Smooth muscle cell (in vitro differentiated cells): ENCODE measurements at regions not wholly inside any gene's neighbourhood (a gene's known extent, or its start where the extent isn't known, plus 50 kb on each side); places are given as distances from the start of the nearest gene placed in this dataset.

Source experiments
- DNase-seq: peaks from one replicate; lab custom pipeline; 2025; ENCODE audit not compliant: unreplicated experiment; lab: John Stamatoyannopoulos, UW
- H2AFZ ChIP-seq: fragments of 200-600 bp; sonication (generic); 2 replicates; pipeline ENCODE4 v1.6.0; 2016; ENCODE audit warnings: antibody characterized with exemption, low read depth, mild to moderate bottlenecking
- H3F3A ChIP-seq: fragments of 200-600 bp; sonication (generic); 2 replicates; pipeline ENCODE4 v1.6.0; 2017; ENCODE audit warnings: antibody characterized with exemption, low read depth
- H3K27ac ChIP-seq: fragments of 200-600 bp; sonication (generic); 2 replicates; pipeline ENCODE4 v1.5.1; 2016; ENCODE audit warnings: low read depth, mild to moderate bottlenecking
- H3K27me3 ChIP-seq: fragments of 200-600 bp; sonication (generic); 2 replicates; pipeline ENCODE4 v1.6.1; 2016; ENCODE audit warnings: low read depth, mild to moderate bottlenecking
- H3K36me3 ChIP-seq: fragments of 200-600 bp; sonication (generic); 2 replicates; pipeline ENCODE4 v1.5.1; 2016; ENCODE audit warnings: low read depth
- H3K4me1 ChIP-seq: fragments of 200-600 bp; sonication (generic); 2 replicates; pipeline ENCODE4 v1.5.1; 2016; ENCODE audit warnings: low read depth
- H3K4me2 ChIP-seq: fragments of 200-600 bp; sonication (generic); 2 replicates; pipeline ENCODE4 v1.6.0; 2016; ENCODE audit warnings: mild to moderate bottlenecking
- H3K4me3 ChIP-seq: fragments of 200-600 bp; sonication (generic); 2 replicates; pipeline ENCODE4 v1.5.1; 2016; ENCODE audit warnings: mild to moderate bottlenecking
- H3K79me2 ChIP-seq: fragments of 200-600 bp; sonication (generic); 2 replicates; pipeline ENCODE4 v1.6.0; 2016; ENCODE audit warnings: low read depth, mild to moderate bottlenecking
- H3K9ac ChIP-seq: fragments of 200-600 bp; sonication (generic); 2 replicates; pipeline ENCODE4 v1.6.0; 2016; ENCODE audit warnings: low read depth
- H3K9me3 ChIP-seq: fragments of 200-600 bp; sonication (generic); replicated peaks from 2 replicates; pipeline ENCODE4 v1.5.1; 2016; ENCODE audit warnings: low read depth
- H4K20me1 ChIP-seq: fragments of 200-600 bp; sonication (generic); 2 replicates; pipeline ENCODE4 v1.6.0; 2016; ENCODE audit warnings: low read depth
- WGBS: methylation state at CpG from one replicate; pipeline ENCODE4 v1.1.7; 2016; ENCODE audit warnings: low lambda C conversion rate; 5-methylcytosine and 5-hydroxymethylcytosine counted together
- TF ChIP-seq, protein P1 (sequence below): fragments of 200-600 bp; sonication (generic); IDR thresholded peaks from 2 replicates; pipeline ENCODE4 v1.5.1; 2017; ENCODE audit warnings: borderline replicate concordance, mild to moderate bottlenecking, antibody characterized with exemption; ENCODE audit not compliant: insufficient read depth, poor library complexity, severe bottlenecking

DNA sequence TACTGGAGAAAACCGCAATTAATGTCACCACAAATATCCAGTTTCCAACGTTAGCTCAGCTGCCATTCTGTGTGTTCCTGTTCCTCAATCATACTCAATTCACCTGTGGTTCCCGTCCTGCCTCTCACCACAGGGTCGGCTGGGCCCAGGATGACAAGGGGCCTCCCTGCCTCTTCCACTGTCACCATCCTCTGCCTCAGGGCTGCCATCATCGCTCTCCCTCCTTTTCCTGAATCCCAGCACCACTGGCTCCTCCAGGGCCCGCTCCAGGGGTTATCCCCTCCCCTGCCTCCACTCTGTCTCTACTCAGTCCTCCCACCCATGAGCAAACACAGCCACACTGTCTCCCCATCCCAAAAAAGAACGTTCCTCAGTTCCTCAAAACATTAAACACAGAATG lies 170.9 kb upstream of the NSMCE3 start:
- Histone ChIP-seq H2AFZ (no peak overlapping the region), H3K4me3 (no peak overlapping the region), H3K27me3 (no peaks in the 10 kb centered on the region), H3K4me1 (no peaks in the 10 kb centered on the region), H3K79me2 (no peaks in the 10 kb centered on the region), H3F3A (no peaks in the 10 kb centered on the region), H3K36me3 (no peaks in the 10 kb centered on the region), H3K9ac (no peak overlapping the region), H4K20me1 (no peaks in the 10 kb centered on the region), H3K4me2 (no peak overlapping the region), H3K9me3 (no peaks in the 10 kb centered on the region), H3K27ac (no peak overlapping the region)
- no peak for DNase-seq
- TF ChIP-seq, protein P1, sequence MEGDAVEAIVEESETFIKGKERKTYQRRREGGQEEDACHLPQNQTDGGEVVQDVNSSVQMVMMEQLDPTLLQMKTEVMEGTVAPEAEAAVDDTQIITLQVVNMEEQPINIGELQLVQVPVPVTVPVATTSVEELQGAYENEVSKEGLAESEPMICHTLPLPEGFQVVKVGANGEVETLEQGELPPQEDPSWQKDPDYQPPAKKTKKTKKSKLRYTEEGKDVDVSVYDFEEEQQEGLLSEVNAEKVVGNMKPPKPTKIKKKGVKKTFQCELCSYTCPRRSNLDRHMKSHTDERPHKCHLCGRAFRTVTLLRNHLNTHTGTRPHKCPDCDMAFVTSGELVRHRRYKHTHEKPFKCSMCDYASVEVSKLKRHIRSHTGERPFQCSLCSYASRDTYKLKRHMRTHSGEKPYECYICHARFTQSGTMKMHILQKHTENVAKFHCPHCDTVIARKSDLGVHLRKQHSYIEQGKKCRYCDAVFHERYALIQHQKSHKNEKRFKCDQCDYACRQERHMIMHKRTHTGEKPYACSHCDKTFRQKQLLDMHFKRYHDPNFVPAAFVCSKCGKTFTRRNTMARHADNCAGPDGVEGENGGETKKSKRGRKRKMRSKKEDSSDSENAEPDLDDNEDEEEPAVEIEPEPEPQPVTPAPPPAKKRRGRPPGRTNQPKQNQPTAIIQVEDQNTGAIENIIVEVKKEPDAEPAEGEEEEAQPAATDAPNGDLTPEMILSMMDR, result no peak
- 94% methylated on average over 7 of the region's 7 CpGs for WGBS

DNA sequence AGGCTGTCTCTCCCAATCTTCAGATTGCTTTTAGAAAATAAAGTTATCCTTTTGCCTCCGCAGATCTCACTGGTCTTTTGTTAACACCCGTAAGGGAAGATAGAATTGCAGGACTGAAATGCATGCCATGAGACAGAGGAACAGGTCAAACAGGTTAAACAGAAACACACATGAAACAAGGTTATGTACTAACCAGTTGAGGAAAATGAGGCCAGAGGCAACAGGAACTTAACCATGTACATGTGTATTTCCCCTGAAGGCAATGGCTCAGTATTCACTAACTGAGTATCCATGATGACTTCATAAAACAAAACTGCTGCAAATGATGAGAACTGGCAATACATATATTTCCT lies 169.1 kb upstream of the NSMCE3 start:
- Histone ChIP-seq H3K4me2 (no peak overlapping the region), H3K9me3 (no peaks in the 10 kb centered on the region), H2AFZ (no peak overlapping the region), H3K27ac (peak overlapping the region; percentile 77), H3K4me3 (no peak overlapping the region), H3K79me2 (no peaks in the 10 kb centered on the region), H3F3A (no peaks in the 10 kb centered on the region), H3K9ac (no peak overlapping the region), H3K27me3 (no peaks in the 10 kb centered on the region), H3K4me1 (no peaks in the 10 kb centered on the region), H4K20me1 (no peaks in the 10 kb centered on the region), H3K36me3 (no peaks in the 10 kb centered on the region)
- 76% methylated on average over 2 of the region's 2 CpGs for WGBS
- DNase-seq, result no peak
- TF ChIP-seq, protein P1, result no peak

DNA sequence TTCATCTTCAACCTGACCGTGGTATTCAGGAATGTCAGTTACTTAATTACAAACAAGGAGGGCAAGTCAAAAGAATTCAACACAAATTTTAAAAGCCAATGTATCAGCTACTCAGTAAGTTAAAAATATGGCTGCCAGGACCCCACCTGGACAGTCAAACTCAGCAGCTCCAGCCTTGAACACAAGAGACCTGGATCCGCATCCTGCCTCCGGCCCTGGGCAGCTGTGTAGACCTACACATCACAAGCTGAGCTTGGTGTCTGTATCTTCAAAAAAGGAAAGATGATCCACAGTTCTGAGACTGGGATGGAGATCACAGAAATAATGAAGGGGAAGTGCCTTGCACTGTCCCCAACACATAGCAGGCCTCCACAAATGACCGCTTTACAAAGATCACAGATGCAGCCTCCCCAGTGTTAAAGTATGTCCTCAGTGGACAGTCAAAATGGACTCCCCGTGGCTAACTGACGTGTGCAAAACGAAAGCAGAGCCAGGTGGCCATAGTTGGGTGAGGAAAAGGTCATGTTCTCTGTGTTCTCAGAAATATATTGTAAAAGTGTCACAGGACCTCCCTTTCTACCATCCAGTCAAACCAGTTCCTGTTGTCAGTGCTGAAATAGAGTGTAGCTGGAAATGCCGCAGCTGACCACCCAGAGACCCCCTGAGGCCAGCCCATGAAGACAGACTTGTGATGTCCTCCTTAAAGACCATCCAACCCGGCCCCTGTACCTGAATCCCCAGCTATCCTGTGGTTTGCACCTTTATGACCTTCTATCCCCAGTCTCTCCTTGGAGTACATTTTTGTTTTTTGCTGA lies 168.5 kb upstream of the NSMCE3 start:
- TF ChIP-seq, protein P1, result no peak
- no peak for DNase-seq
- 77% methylated on average over 9 of the region's 9 CpGs for WGBS
- Histone ChIP-seq H3K4me1 (no peaks in the 10 kb centered on the region), H3K9ac (no peak overlapping the region), H3F3A (no peaks in the 10 kb centered on the region), H4K20me1 (no peaks in the 10 kb centered on the region), H3K4me2 (no peak overlapping the region), H3K27ac (peak overlapping the region; percentile 77), H3K36me3 (no peaks in the 10 kb centered on the region), H3K4me3 (no peak overlapping the region), H3K9me3 (no peaks in the 10 kb centered on the region), H3K27me3 (no peaks in the 10 kb centered on the region), H2AFZ (no peak overlapping the region), H3K79me2 (no peaks in the 10 kb centered on the region)

DNA sequence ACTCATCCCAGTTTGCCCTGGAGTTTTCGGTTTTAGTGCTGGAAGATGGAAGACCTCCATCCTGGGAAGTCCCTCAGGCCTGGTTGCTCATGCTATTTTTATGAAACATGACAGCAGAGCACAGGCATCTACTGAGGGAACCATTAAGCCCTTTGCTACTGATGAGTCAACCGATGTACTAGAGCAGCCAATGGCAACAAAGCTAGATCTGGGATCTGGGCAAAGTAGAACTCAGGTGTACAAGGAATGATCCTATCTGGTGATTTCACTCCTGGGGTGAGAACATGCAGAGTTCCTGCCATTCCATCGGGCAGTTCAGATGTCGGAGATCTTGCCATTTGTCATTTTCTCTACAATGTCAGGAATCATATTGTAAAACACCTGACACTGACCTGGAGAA lies 166.2 kb upstream of the NSMCE3 start:
- Histone ChIP-seq H3K4me2 (no peak overlapping the region), H4K20me1 (no peaks in the 10 kb centered on the region), H3K4me1 (no peaks in the 10 kb centered on the region), H2AFZ (no peak overlapping the region), H3K27me3 (no peaks in the 10 kb centered on the region), H3K36me3 (no peaks in the 10 kb centered on the region), H3K4me3 (no peak overlapping the region), H3K27ac (no peak overlapping the region), H3F3A (no peaks in the 10 kb centered on the region), H3K9ac (no peak overlapping the region), H3K79me2 (no peaks in the 10 kb centered on the region), H3K9me3 (no peaks in the 10 kb centered on the region)
- TF ChIP-seq, protein P1, result no peak
- 79% methylated on average over 4 of the region's 4 CpGs for WGBS
- no peak for DNase-seq
